Transverse colon (tissue), 3 donors: ENCODE measurements at regions not wholly inside any gene's neighbourhood (a gene's known extent, or its start where the extent isn't known, plus 50 kb on each side); places are given as distances from the start of the nearest gene placed in this dataset.

Source experiments
- POLR2A ChIP-seq: fragments of 450-650 bp; IDR thresholded peaks from one replicate; pipeline ENCODE4 v1.6.1; 2016; ENCODE audit warnings: antibody characterized with exemption, mild to moderate bottlenecking, moderate library complexity
- TF ChIP-seq, protein P1 (sequence below), 5 experiments: fragments of 200-600 bp in 3 of 5; fragments of 450-650 bp in 2 of 5; sonication (generic) in 3 of 5; IDR thresholded peaks; 1 replicate in 2 of 5; 2 replicates in 3 of 5; pipeline ENCODE4 v1.5.1; 2016 to 2017; ENCODE audit warnings: antibody characterized with exemption in 5 of 5, inconsistent platforms in 3 of 5, mild to moderate bottlenecking in 2 of 5, moderate library complexity in 1 of 5

GRCh38 chr1:4269952-4270570 lies 370.0 kb upstream of the C1orf174 start:
- TF ChIP-seq, protein P1, sequence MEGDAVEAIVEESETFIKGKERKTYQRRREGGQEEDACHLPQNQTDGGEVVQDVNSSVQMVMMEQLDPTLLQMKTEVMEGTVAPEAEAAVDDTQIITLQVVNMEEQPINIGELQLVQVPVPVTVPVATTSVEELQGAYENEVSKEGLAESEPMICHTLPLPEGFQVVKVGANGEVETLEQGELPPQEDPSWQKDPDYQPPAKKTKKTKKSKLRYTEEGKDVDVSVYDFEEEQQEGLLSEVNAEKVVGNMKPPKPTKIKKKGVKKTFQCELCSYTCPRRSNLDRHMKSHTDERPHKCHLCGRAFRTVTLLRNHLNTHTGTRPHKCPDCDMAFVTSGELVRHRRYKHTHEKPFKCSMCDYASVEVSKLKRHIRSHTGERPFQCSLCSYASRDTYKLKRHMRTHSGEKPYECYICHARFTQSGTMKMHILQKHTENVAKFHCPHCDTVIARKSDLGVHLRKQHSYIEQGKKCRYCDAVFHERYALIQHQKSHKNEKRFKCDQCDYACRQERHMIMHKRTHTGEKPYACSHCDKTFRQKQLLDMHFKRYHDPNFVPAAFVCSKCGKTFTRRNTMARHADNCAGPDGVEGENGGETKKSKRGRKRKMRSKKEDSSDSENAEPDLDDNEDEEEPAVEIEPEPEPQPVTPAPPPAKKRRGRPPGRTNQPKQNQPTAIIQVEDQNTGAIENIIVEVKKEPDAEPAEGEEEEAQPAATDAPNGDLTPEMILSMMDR (IDR thresholded peaks at IDR 0.05), result no peak
- no peak for TF ChIP-seq POLR2A
